ENCODE measurements at regions not wholly inside any gene's neighbourhood (a gene's known extent, or its start where the extent isn't known, plus 50 kb on each side); places are given as distances from the start of the nearest gene placed in this dataset.

- no peak for FAIRE-seq
These were observed 290.5 kb downstream of the TFEC start for GRCh38 chr7:115740043-115740442.

More at GRCh38 chr7:115740043-115740442, 290.5 kb downstream of the TFEC start:
- ChIA-PET CTCF (interaction anchor here (1.0 to 1.9 kb wide), 2 partner anchors 15 to 16 kb away, joined by 4 to 5 read pairs; no protein-coding TSS in a partner anchor), POLR2A (no interaction called here)
- Histone ChIP-seq H3K9me1 (replicated peaks; ENCODE audit: control insufficient read depth, extremely low read depth, insufficient read depth, low read length) (no peaks in the 10 kb centered on the region), H3K9ac (replicated peaks; ENCODE audit: extremely low read depth, insufficient read depth, low read length) (no peak overlapping the region), H2AFZ (ENCODE audit: low read depth, low read length) (no peak overlapping the region), H3K36me3 (ENCODE audit: control insufficient read depth in 2 of 2, extremely low read depth in 1 of 2, insufficient read depth in 2 of 2, low read length in 2 of 2) (no peaks in the 10 kb centered on the region), H3K79me2 (ENCODE audit: control insufficient read depth, insufficient read depth, low read length) (no peaks in the 10 kb centered on the region), H4K20me1 (replicated peaks; ENCODE audit: control insufficient read depth, extremely low read depth, insufficient read depth, low read length) (no peaks in the 10 kb centered on the region), H3K27me3 (ENCODE audit: control insufficient read depth in 2 of 2, insufficient read depth in 2 of 2, low read length in 2 of 2) (no peaks in the 10 kb centered on the region), H3K4me1 (ENCODE audit: control insufficient read depth, extremely low read depth, insufficient read depth, low read length) (no peaks in the 10 kb centered on the region), H3K4me2 (ENCODE audit: insufficient read depth, low read length) (no peak overlapping the region), H3K4me3 (replicated peaks in 1 of 3; ENCODE audit: insufficient read depth in 1 of 3, low read depth in 1 of 3, low read length in 3 of 3) (no peak overlapping the region), H3K9me3 (replicated peaks; ENCODE audit: control insufficient read depth, insufficient read depth, low read length) (no peaks in the 10 kb centered on the region), H3K27ac (ENCODE audit: insufficient read depth, low read depth, low read length) (no peak overlapping the region)
- intact Hi-C loops (cut with micrococcal nuclease) (no loop called here), dilution Hi-C loops (cut with MboI; ENCODE audit: extremely low pct_ligation_motif_present, low sequenced_read_pairs) (no loop called here)
- no TSS peak for BruUV-seq (replicated peaks)
- no peak for TF ChIP-seq JUN (IDR thresholded peaks at IDR 0.05; ENCODE audit: borderline replicate concordance, insufficient read depth, insufficient read length, low read depth)
- no peak for TF ChIP-seq MYC (IDR thresholded peaks at IDR 0.05; ENCODE audit: low read depth, low read length)
- no peak for TF ChIP-seq GATA2 (IDR thresholded peaks at IDR 0.05; ENCODE audit: insufficient read depth, insufficient read length, low read depth, low read length)
- TF ChIP-seq FOS (IDR thresholded peaks at IDR 0.05; ENCODE audit: borderline replicate concordance, insufficient read depth, low read length), result no peak
- TF ChIP-seq POLR2AphosphoS5 (IDR thresholded peaks at IDR 0.05; ENCODE audit: insufficient read depth, low read depth, low read length), result no peak
- TF ChIP-seq POLR2A (IDR thresholded peaks at IDR 0.05; ENCODE audit: low read depth, low read length), result no peak
- no peak for TF ChIP-seq CTCF (IDR thresholded peaks at IDR 0.05; ENCODE audit: extremely low read depth in 1 of 2, insufficient read depth in 1 of 2, low read depth in 1 of 2, low read length in 2 of 2)
- TF ChIP-seq MAX (IDR thresholded peaks at IDR 0.05; ENCODE audit: insufficient read depth, insufficient read length), result no peak
- TF ChIP-seq EZH2 (IDR thresholded peaks at IDR 0.05; ENCODE audit: borderline replicate concordance, low read depth, low read length, severe bottlenecking), result no peak
- no peak for DNase-seq (ENCODE audit: low read depth, low spot score)

Data from endothelial cell of umbilical vein (primary cell).